HFFc6 (cell line): ENCODE measurements at regions not wholly inside any gene's neighbourhood (a gene's known extent, or its start where the extent isn't known, plus 50 kb on each side); places are given as distances from the start of the nearest gene placed in this dataset.
"Not testable (repeated sequence)": the region's sequence is repeated elsewhere in the genome, so short reads cannot be mapped to it uniquely, and the experiment has no call there.

Source experiments
- DNase-seq: peaks from one replicate; pipeline ENCODE4 v3.0.0-alpha.2; 2018
- H3K27ac Mint-ChIP-seq: 2 replicates; pipeline ENCODE4 v1.8.0; 2020; ENCODE audit warnings: mild to moderate bottlenecking, mixed read lengths
- H3K27me3 Mint-ChIP-seq: 2 replicates; pipeline ENCODE4 v1.8.0; 2021; ENCODE audit warnings: mild to moderate bottlenecking, moderate library complexity, mixed read lengths; ENCODE audit not compliant: insufficient read depth
- H3K36me3 Mint-ChIP-seq: 2 replicates; pipeline ENCODE4 v1.8.0; 2021; ENCODE audit warnings: low read depth, mixed read lengths
- H3K4me1 Mint-ChIP-seq: 2 replicates; pipeline ENCODE4 v1.8.0; 2020; ENCODE audit warnings: low read depth, mixed read lengths
- H3K4me3 Mint-ChIP-seq: 2 replicates; pipeline ENCODE4 v1.8.0; 2020; ENCODE audit warnings: mild to moderate bottlenecking, moderate library complexity, mixed read lengths
- H3K9me3 Mint-ChIP-seq: 2 replicates; pipeline ENCODE4 v1.8.0; 2020; ENCODE audit warnings: mild to moderate bottlenecking, mixed read lengths
- CTCF ChIP-seq: fragments of 200-600 bp; sonication (generic); IDR thresholded peaks from 2 replicates; pipeline ENCODE4 v1.5.0; 2021; ENCODE audit warnings: antibody characterized with exemption, mild to moderate bottlenecking

DNA sequence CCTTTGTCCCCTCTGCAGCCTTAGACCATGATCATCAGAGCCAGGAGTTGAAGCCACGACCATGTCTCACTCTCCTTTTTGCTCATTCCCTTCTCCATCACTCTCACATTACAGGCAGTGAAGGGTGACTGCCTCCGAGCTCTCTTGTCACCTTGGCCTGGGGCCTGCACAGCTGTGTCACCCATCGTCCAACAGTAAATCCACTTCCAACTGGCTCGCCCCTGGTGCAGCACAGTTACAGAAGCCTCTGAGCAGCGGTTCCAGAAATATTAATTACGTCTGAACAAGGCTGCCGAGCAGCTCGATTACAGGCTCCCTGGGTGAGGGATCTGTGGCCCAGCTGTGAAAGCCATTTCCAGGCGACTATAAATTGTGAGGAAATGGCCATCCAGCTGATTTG lies 528.2 kb downstream of the NR2F2 start:
- TF ChIP-seq CTCF = no peak
- H3K27me3 Mint-ChIP-seq = no peaks in the 10 kb centered on the region
- no peaks in the 10 kb centered on the region for H3K4me1 Mint-ChIP-seq
- peaks cover 23% of the 10 kb centered on the region for H3K9me3 Mint-ChIP-seq
- peaks cover 4% of the 10 kb centered on the region; the same call in 1 of the 2 replicates for H3K36me3 Mint-ChIP-seq
- no peak for DNase-seq
- H3K27ac Mint-ChIP-seq = no peak overlapping the region
- no peak overlapping the region for H3K4me3 Mint-ChIP-seq

GRCh38 chr15:96860741-96861140 lies 530.2 kb downstream of the NR2F2 start:
- TF ChIP-seq CTCF = no peak
- Mint-ChIP-seq H3K27ac (no peak overlapping the region), H3K36me3 (no peaks in the 10 kb centered on the region), H3K4me3 (no peak overlapping the region), H3K9me3 (peaks cover 12% of the 10 kb centered on the region), H3K27me3 (no peaks in the 10 kb centered on the region), H3K4me1 (no peaks in the 10 kb centered on the region)
- no peak for DNase-seq

DNA sequence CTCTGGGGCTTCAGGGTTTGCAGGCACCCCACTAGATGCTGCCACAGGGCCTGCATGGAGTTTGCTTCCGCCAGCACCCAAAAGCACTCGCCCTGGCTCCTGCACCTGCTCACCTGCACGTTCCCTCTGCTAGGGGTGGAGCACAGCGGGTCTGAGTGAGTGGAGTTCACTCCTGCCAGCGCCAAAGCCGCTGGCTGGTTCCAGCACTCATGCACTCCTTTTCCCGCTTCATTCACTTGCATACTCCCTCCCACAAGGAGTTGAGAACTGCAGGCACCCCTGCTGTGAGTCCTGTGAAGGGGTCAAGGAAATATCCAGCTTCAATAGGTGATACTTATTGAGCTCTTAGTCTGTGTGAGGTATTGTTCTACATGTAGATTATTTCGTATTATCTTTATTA lies 537.5 kb downstream of the NR2F2 start:
- Mint-ChIP-seq H3K9me3 (peaks cover 29% of the 10 kb centered on the region), H3K36me3 (no peaks in the 10 kb centered on the region), H3K4me1 (no peaks in the 10 kb centered on the region), H3K27me3 (peaks cover 3% of the 10 kb centered on the region), H3K27ac (no peak overlapping the region), H3K4me3 (no peak overlapping the region)
- DNase-seq = no peak
- TF ChIP-seq CTCF = no peak

GRCh38 chr15:96869122-96869521 lies 538.6 kb downstream of the NR2F2 start:
- TF ChIP-seq CTCF = no peak
- no peaks in the 10 kb centered on the region for H3K36me3 Mint-ChIP-seq

DNA sequence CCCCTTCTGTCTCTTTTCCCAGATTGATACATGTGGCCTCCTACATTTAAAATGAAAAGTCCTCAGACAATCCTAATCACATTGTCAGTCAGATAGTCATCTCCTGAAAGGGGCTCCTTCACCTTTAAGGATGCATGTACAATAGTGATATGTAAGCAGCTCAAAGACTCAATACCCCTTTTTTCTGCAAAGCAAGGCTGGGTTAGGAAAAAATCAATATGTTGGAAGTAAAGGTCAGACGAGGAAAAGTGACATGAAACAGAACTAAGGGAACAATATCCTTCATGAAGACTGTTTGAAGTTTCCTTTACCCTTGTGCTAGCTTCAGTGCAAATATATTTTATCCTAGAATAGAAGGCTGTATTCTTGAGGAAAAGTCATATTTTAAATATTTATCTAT lies 539.3 kb downstream of the NR2F2 start:
- H3K4me1 Mint-ChIP-seq = no peaks in the 10 kb centered on the region
- no peak overlapping the region for H3K27ac Mint-ChIP-seq
- no peak for DNase-seq
- H3K4me3 Mint-ChIP-seq = no peak overlapping the region
- no peaks in the 10 kb centered on the region for H3K36me3 Mint-ChIP-seq
- peaks cover 29% of the 10 kb centered on the region for H3K9me3 Mint-ChIP-seq
- peaks cover 5% of the 10 kb centered on the region for H3K27me3 Mint-ChIP-seq
- TF ChIP-seq CTCF = no peak

More at GRCh38 chr15:96869122-96869521, 538.6 kb downstream of the NR2F2 start:
- no peak for DNase-seq
- no peak overlapping the region for H3K27ac Mint-ChIP-seq
- no peak overlapping the region for H3K4me3 Mint-ChIP-seq
- H3K4me1 Mint-ChIP-seq = no peaks in the 10 kb centered on the region
- H3K27me3 Mint-ChIP-seq = peaks cover 5% of the 10 kb centered on the region
- H3K9me3 Mint-ChIP-seq = peaks cover 29% of the 10 kb centered on the region

- H3K9me3 Mint-ChIP-seq = peaks cover 29% of the 10 kb centered on the region
- peaks cover 6% of the 10 kb centered on the region for H3K27me3 Mint-ChIP-seq
- no peak overlapping the region for H3K4me3 Mint-ChIP-seq
- H3K27ac Mint-ChIP-seq = no peak overlapping the region
- DNase-seq = no peak
- no peaks in the 10 kb centered on the region for H3K4me1 Mint-ChIP-seq
- no peak for TF ChIP-seq CTCF
- no peaks in the 10 kb centered on the region for H3K36me3 Mint-ChIP-seq
These were observed 540.1 kb downstream of the NR2F2 start for GRCh38 chr15:96870580-96870979.

- H3K4me1 Mint-ChIP-seq = not testable (repeated sequence)
These were observed 546.9 kb downstream of the NR2F2 start for GRCh38 chr15:96877442-96877841.

More at GRCh38 chr15:96877442-96877841, 546.9 kb downstream of the NR2F2 start:
- H3K9me3 Mint-ChIP-seq = peaks cover 11% of the 10 kb centered on the region
- not testable (repeated sequence) for H3K27ac Mint-ChIP-seq, H3K27me3 Mint-ChIP-seq, H3K4me3 Mint-ChIP-seq, H3K36me3 Mint-ChIP-seq, DNase-seq
